ENCODE measurements at regions not wholly inside any gene's neighbourhood (a gene's known extent, or its start where the extent isn't known, plus 50 kb on each side); places are given as distances from the start of the nearest gene placed in this dataset.

DNA sequence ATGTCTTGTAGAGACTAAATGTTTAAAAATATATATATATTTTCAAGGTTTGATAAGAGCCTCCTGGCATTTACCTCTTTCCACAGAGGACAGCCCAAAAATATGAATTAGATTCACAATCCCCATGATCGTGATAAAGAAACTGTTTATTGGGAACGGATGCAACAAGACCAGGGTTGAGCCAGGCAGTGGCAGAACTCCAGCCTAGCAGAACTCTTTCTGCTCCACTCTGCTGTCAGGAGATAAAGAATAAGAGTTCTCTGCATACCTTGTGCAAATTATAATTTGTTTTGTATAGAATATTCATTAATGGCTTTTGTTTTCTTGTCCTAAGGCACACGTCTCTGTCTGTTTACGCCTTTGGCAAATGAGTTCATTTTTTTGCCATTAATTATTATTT, 472.2 kb downstream of the TUSC1 start:
- no peaks in the 10 kb centered on the region for H3K36me3 ChIP-seq
- H3K4me3 ChIP-seq: no peak overlapping the region
- no peak overlapping the region for H3K9ac ChIP-seq (ENCODE audit: low read depth in 2 of 2, low read length in 2 of 2)
- DNase-seq: no peak
- TF ChIP-seq, protein P1, sequence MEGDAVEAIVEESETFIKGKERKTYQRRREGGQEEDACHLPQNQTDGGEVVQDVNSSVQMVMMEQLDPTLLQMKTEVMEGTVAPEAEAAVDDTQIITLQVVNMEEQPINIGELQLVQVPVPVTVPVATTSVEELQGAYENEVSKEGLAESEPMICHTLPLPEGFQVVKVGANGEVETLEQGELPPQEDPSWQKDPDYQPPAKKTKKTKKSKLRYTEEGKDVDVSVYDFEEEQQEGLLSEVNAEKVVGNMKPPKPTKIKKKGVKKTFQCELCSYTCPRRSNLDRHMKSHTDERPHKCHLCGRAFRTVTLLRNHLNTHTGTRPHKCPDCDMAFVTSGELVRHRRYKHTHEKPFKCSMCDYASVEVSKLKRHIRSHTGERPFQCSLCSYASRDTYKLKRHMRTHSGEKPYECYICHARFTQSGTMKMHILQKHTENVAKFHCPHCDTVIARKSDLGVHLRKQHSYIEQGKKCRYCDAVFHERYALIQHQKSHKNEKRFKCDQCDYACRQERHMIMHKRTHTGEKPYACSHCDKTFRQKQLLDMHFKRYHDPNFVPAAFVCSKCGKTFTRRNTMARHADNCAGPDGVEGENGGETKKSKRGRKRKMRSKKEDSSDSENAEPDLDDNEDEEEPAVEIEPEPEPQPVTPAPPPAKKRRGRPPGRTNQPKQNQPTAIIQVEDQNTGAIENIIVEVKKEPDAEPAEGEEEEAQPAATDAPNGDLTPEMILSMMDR (IDR thresholded peaks at IDR 0.05): no peak
- intact Hi-C loops (cut with DNase I): no loop called here
- H3K4me1 ChIP-seq: no peaks in the 10 kb centered on the region
- no peak overlapping the region for H3K27ac ChIP-seq
- no peaks in the 10 kb centered on the region for H3K27me3 ChIP-seq
- no peaks in the 10 kb centered on the region for H3K9me3 ChIP-seq

DNA sequence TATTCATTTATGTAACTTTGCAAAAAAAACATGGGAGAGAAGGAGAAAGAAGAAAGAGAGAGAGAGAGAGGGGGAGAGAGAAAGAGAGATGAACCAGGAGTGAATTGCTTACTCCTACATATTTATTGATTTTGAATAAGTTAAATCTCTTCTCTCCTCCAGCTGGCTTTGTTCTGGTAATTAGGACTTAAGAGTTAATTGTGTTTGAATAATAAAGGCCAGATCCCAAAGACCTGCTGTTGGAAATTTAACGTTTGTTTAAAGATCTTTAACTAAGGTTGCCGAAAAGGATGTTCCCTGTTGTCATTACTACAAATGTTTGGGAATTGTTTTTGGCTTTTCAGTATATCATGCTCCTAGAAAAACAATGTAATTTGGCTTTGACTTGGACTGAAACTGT, 473.0 kb downstream of the TUSC1 start:
- Histone ChIP-seq H3K9me3 (no peaks in the 10 kb centered on the region), H3K36me3 (no peaks in the 10 kb centered on the region), H3K4me1 (no peaks in the 10 kb centered on the region), H3K27me3 (no peaks in the 10 kb centered on the region), H3K27ac (no peak overlapping the region), H3K4me3 (no peak overlapping the region), H3K9ac (ENCODE audit: low read depth in 2 of 2, low read length in 2 of 2) (no peak overlapping the region)
- intact Hi-C loops (cut with DNase I): no loop called here
- TF ChIP-seq, protein P1 (IDR thresholded peaks at IDR 0.05): no peak
- no peak for DNase-seq

DNA sequence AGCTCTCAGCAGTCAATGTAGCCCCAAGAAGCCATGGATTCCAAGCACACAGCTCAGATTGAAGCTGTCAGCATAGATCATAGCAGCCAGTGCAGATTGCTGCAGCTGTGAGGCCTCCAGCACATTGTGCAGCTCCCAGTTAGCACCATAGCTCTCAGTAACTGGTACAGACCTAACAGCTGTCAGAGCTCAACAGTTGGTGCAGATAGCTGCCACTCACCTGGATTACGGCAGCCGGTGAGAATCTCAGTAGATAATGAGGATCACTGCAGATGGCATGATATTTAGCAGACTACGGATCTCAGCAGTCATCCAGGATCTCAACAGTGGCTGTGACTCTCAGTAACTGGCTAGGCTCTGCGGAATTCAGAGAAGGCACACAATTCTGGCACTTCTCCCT, 500.4 kb downstream of the TUSC1 start:
- no peak for DNase-seq
- no peaks in the 10 kb centered on the region for H3K9me3 ChIP-seq
- no peak overlapping the region for H3K27ac ChIP-seq
- H3K4me3 ChIP-seq: no peak overlapping the region
- no peaks in the 10 kb centered on the region for H3K27me3 ChIP-seq
- no peaks in the 10 kb centered on the region for H3K4me1 ChIP-seq
- intact Hi-C loops (cut with DNase I): no loop called here
- H3K36me3 ChIP-seq: no peaks in the 10 kb centered on the region
- TF ChIP-seq, protein P1 (IDR thresholded peaks at IDR 0.05): no peak
- no peak overlapping the region for H3K9ac ChIP-seq (ENCODE audit: low read depth in 2 of 2, low read length in 2 of 2)

DNA sequence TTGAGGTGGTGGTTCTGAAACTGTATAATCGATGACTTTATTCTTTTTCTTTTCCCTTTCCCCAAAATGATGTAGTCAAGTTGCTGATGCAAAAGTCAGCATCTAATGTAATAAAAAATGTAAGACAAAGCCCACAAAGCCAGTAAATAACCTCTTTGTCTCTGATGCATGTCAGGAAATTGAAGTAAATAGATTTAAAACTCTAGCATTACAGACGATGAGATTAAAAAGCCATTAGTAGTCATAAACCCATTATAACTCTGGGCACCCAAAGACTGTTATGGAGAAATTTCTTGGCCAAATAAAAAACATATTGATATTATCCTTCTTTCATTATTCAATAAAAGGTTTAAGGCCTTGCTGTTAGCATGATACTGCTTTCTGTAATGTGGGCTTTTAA, 548.7 kb downstream of the TUSC1 start:
- H3K4me1 ChIP-seq: no peaks in the 10 kb centered on the region
- no peaks in the 10 kb centered on the region for H3K36me3 ChIP-seq
- no peaks in the 10 kb centered on the region for H3K9me3 ChIP-seq
- DNase-seq: no peak
- H3K27me3 ChIP-seq: no peaks in the 10 kb centered on the region
- no peak overlapping the region for H3K9ac ChIP-seq (ENCODE audit: low read depth in 2 of 2, low read length in 2 of 2)
- TF ChIP-seq, protein P1 (IDR thresholded peaks at IDR 0.05): no peak
- intact Hi-C loops (cut with DNase I): no loop called here
- no peak overlapping the region for H3K4me3 ChIP-seq
- H3K27ac ChIP-seq: no peak overlapping the region

DNA sequence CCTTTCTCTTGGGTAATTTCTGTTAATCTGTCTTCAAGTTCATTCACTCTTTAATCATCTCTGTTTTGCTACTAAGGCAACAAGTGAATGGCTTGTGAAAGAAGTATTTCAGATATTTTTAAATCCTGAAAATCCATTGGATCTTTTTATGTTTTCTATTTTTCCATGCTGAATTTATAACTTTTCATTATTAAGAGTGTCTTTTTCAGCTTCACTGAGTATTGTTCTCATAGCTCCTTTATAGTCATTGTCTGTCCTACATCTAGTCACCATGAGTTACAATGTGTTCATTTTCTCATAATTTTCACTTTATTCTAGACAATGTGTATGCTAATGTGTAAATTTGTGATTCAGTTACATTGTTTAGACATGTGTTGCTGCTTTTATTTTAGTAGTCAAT, 556.4 kb downstream of the TUSC1 start:
- no peaks in the 10 kb centered on the region for H3K9me3 ChIP-seq
- no peak overlapping the region for H3K27ac ChIP-seq
- H3K9ac ChIP-seq (ENCODE audit: low read depth in 2 of 2, low read length in 2 of 2): no peak overlapping the region
- H3K4me3 ChIP-seq: no peak overlapping the region
- intact Hi-C loops (cut with DNase I): no loop called here
- no peaks in the 10 kb centered on the region for H3K27me3 ChIP-seq
- no peaks in the 10 kb centered on the region for H3K36me3 ChIP-seq
- H3K4me1 ChIP-seq: no peaks in the 10 kb centered on the region
- TF ChIP-seq, protein P1 (IDR thresholded peaks at IDR 0.05): no peak
- no peak for DNase-seq

DNA sequence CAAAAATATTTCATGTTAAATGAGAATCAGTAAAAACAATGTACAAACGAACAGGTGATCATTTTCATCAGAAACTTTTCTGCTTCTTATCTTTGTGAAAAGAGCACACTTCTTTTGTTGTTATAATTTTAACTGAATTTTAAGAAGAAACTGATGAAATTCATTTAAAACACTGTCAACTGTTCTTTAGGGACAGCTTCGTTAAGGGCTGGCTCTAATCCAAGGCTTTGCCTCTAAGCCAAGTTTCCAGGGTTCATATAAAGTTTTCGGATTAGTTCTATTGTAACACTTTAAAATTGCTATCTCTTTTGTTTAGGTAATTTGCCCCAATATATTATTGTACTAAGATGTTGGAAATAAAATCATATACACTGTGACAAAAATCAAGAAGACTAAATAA, 559.2 kb downstream of the TUSC1 start:
- Histone ChIP-seq H3K4me3 (no peak overlapping the region), H3K4me1 (no peaks in the 10 kb centered on the region), H3K36me3 (no peaks in the 10 kb centered on the region), H3K9me3 (no peaks in the 10 kb centered on the region), H3K27me3 (no peaks in the 10 kb centered on the region), H3K9ac (ENCODE audit: low read depth in 2 of 2, low read length in 2 of 2) (no peak overlapping the region), H3K27ac (no peak overlapping the region)
- intact Hi-C loops (cut with DNase I): no loop called here
- no peak for DNase-seq
- TF ChIP-seq, protein P1 (IDR thresholded peaks at IDR 0.05): no peak

All from colonic mucosa (tissue), 4 donors.